LNCaP clone FGC (cell line): ENCODE measurements at regions not wholly inside any gene's neighbourhood (a gene's known extent, or its start where the extent isn't known, plus 50 kb on each side); places are given as distances from the start of the nearest gene placed in this dataset.

ENCODE experiments used
- DNase-seq: peaks from one replicate; pipeline ENCODE4 v3.0.0-alpha.2; 2011; ENCODE audit warnings: low read depth
- H3K4me3 ChIP-seq: 2 replicates; pipeline ENCODE4 v1.5.1; 2011; ENCODE audit warnings: mild to moderate bottlenecking, low read depth, low read length, control low read depth
- CTCF ChIP-seq: IDR thresholded peaks from 2 replicates; pipeline ENCODE4 v1.5.1; 2012; ENCODE audit warnings: mild to moderate bottlenecking; ENCODE audit not compliant: control insufficient read depth, insufficient read depth; ENCODE audit errors: extremely low read depth

GRCh38 chr5:102700120-102700831 lies 54.8 kb upstream of the PAM start:
- TF ChIP-seq CTCF: no peak
- no peak for DNase-seq
- no peak overlapping the region for H3K4me3 ChIP-seq

- peak; percentile 55 for DNase-seq
- H3K4me3 ChIP-seq: no peak overlapping the region
- TF ChIP-seq CTCF: no peak
Measured at GRCh38 chr5:102700916-102701315, 54.2 kb upstream of the PAM start.

GRCh38 chr5:102701748-102702147 lies 53.4 kb upstream of the PAM start:
- no peak for DNase-seq

More at GRCh38 chr5:102701748-102702147, 53.4 kb upstream of the PAM start:
- TF ChIP-seq CTCF: no peak
- H3K4me3 ChIP-seq: no peak overlapping the region
